ENCODE measurements at regions not wholly inside any gene's neighbourhood (a gene's known extent, or its start where the extent isn't known, plus 50 kb on each side); places are given as distances from the start of the nearest gene placed in this dataset.

DNA sequence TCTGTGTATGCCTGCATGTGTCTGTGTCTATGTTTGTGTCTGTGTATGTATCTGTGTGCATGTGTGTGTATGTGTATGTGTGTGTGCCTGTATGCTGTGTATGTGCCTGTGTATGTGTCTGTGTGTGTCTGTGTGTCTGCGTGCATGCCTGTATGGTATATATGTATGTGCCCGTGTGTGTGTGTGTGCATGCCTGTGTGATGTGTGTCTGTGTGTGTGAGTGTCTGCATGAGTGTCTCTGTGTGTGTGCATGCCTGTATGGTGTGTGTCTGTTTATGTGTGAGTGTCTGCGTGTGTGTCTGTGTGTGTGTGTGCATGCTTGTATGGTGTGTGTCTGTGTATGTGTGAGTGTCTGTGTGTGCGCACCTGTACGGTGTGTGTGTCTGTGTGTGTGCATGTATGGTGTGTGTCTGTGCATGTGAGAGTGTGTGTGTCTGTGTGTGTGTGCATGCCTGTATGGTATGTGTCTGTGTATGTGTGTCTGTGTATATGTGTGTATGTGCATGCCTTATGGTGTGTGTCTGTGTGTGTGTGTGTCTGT is 137.1 kb upstream of the IRX2 start:
- ChIA-PET CTCF (no interaction called here), POLR2A (no interaction called here)
- no peak overlapping the region for H3K4me3 ChIP-seq (ENCODE audit: low read depth in 2 of 2, low read length in 2 of 2)
- H3K9me3 ChIP-seq (ENCODE audit: control insufficient read depth, insufficient read depth, low read depth, low read length), result no peaks in the 10 kb centered on the region
- no peaks in the 10 kb centered on the region; the same call in 1 of the 2 replicates for H3K27me3 ChIP-seq (ENCODE audit: control insufficient read depth, insufficient read depth, low read length)
- in situ Hi-C loops (cut with HindIII; ENCODE audit: low pct_unique_long_range_greater_than_20kb, low sequenced_read_pairs), result no loop called here
- intact Hi-C loops (cut with micrococcal nuclease; ENCODE audit: unreplicated experiment), result no loop called here
- H3K4me1 ChIP-seq (ENCODE audit: control insufficient read depth, insufficient read depth, low read length), result no peaks in the 10 kb centered on the region
- no TSS peak for BruUV-seq (replicated peaks)
- no peaks in the 10 kb centered on the region for H3K36me3 ChIP-seq (ENCODE audit: control insufficient read depth, insufficient read depth, low read length)
- ATAC-seq (no peak), DNase-seq (ENCODE audit: low read depth, low spot score) (no peak)
- no peak for TF ChIP-seq POLR2AphosphoS5 (IDR thresholded peaks at IDR 0.05; ENCODE audit: low read depth, low read length)
- TF ChIP-seq, protein P1, sequence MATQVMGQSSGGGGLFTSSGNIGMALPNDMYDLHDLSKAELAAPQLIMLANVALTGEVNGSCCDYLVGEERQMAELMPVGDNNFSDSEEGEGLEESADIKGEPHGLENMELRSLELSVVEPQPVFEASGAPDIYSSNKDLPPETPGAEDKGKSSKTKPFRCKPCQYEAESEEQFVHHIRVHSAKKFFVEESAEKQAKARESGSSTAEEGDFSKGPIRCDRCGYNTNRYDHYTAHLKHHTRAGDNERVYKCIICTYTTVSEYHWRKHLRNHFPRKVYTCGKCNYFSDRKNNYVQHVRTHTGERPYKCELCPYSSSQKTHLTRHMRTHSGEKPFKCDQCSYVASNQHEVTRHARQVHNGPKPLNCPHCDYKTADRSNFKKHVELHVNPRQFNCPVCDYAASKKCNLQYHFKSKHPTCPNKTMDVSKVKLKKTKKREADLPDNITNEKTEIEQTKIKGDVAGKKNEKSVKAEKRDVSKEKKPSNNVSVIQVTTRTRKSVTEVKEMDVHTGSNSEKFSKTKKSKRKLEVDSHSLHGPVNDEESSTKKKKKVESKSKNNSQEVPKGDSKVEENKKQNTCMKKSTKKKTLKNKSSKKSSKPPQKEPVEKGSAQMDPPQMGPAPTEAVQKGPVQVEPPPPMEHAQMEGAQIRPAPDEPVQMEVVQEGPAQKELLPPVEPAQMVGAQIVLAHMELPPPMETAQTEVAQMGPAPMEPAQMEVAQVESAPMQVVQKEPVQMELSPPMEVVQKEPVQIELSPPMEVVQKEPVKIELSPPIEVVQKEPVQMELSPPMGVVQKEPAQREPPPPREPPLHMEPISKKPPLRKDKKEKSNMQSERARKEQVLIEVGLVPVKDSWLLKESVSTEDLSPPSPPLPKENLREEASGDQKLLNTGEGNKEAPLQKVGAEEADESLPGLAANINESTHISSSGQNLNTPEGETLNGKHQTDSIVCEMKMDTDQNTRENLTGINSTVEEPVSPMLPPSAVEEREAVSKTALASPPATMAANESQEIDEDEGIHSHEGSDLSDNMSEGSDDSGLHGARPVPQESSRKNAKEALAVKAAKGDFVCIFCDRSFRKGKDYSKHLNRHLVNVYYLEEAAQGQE (IDR thresholded peaks at IDR 0.05; ENCODE audit: insufficient read depth in 1 of 2, low read depth in 2 of 2, low read length in 1 of 2), result no peak
- TF ChIP-seq SIN3A (IDR thresholded peaks at IDR 0.05; ENCODE audit: borderline replicate concordance, insufficient read depth, low read depth, low read length), result no peak
- TF ChIP-seq, protein P2, sequence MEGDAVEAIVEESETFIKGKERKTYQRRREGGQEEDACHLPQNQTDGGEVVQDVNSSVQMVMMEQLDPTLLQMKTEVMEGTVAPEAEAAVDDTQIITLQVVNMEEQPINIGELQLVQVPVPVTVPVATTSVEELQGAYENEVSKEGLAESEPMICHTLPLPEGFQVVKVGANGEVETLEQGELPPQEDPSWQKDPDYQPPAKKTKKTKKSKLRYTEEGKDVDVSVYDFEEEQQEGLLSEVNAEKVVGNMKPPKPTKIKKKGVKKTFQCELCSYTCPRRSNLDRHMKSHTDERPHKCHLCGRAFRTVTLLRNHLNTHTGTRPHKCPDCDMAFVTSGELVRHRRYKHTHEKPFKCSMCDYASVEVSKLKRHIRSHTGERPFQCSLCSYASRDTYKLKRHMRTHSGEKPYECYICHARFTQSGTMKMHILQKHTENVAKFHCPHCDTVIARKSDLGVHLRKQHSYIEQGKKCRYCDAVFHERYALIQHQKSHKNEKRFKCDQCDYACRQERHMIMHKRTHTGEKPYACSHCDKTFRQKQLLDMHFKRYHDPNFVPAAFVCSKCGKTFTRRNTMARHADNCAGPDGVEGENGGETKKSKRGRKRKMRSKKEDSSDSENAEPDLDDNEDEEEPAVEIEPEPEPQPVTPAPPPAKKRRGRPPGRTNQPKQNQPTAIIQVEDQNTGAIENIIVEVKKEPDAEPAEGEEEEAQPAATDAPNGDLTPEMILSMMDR (IDR thresholded peaks at IDR 0.05), result no peak
- no peak for TF ChIP-seq TCF7L2 (IDR thresholded peaks at IDR 0.05; ENCODE audit: low read depth, low read length)
- H3K27ac ChIP-seq (ENCODE audit: low read length), result no peak overlapping the region

DNA sequence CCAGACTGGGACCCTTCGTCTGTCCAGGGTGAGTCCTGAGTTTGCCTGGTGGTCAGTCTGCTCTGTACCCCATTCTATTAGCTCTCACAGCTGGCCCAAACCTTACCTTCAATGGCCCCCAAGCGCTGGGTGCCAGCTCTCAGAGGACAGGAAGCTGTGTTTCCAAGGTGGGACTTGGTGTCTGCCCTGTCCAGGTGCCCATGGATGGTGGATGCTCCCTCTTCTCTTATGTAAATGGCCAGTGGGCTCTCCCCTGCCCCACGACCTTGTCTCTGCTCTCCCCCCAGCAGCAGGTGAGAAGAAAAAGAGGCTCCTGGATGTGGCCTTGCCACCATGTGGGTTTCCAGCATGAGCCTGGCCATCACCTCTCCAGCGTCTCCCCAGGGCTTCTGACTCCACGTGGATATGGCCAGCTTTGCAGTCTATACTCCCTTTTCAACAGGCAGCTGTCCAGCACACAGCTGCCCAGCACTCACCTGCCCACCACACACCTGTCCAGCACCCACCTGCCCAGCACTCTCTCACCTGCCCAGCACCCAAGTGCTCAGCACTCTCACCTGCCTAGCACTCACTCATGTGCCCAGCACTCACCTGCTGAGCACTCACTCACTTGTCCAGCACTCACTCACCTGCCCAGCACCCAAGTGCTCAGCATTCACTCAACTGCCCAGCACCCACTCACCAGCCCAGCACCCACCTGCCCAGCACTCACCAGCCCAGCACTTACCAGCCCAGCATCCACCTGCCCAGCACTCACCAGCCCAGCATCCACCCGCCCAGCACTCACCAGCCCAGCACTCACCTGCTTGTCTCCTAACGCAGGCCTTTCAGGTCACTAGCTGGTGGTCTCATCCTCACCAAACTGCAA is 136.2 kb upstream of the IRX2 start:
- no peak overlapping the region for H3K27ac ChIP-seq (ENCODE audit: low read length)
- no peaks in the 10 kb centered on the region for H3K4me1 ChIP-seq (ENCODE audit: control insufficient read depth, insufficient read depth, low read length)
- DNase-seq (ENCODE audit: low read depth, low spot score) (no peak), ATAC-seq (no peak)
- no peaks in the 10 kb centered on the region for H3K36me3 ChIP-seq (ENCODE audit: control insufficient read depth, insufficient read depth, low read length)
- ChIA-PET POLR2A (no interaction called here), CTCF (no interaction called here)
- BruUV-seq (replicated peaks), result no TSS peak
- H3K4me3 ChIP-seq (ENCODE audit: low read depth in 2 of 2, low read length in 2 of 2), result no peak overlapping the region
- in situ Hi-C loops (cut with HindIII; ENCODE audit: low pct_unique_long_range_greater_than_20kb, low sequenced_read_pairs), result no loop called here
- TF ChIP-seq, protein P2 (IDR thresholded peaks at IDR 0.05), result no peak
- TF ChIP-seq POLR2AphosphoS5 (IDR thresholded peaks at IDR 0.05; ENCODE audit: low read depth, low read length) (no peak), SIN3A (IDR thresholded peaks at IDR 0.05; ENCODE audit: borderline replicate concordance, insufficient read depth, low read depth, low read length) (no peak), TCF7L2 (IDR thresholded peaks at IDR 0.05; ENCODE audit: low read depth, low read length) (no peak)
- TF ChIP-seq, protein P1 (IDR thresholded peaks at IDR 0.05; ENCODE audit: insufficient read depth in 1 of 2, low read depth in 2 of 2, low read length in 1 of 2), result no peak
- no peaks in the 10 kb centered on the region; the same call in 1 of the 2 replicates for H3K27me3 ChIP-seq (ENCODE audit: control insufficient read depth, insufficient read depth, low read length)
- no peaks in the 10 kb centered on the region for H3K9me3 ChIP-seq (ENCODE audit: control insufficient read depth, insufficient read depth, low read depth, low read length)
- intact Hi-C loops (cut with micrococcal nuclease; ENCODE audit: unreplicated experiment), result no loop called here

Measured in Panc1 (cell line).